CD4-positive, alpha-beta memory T cell (primary cell): ENCODE measurements at regions not wholly inside any gene's neighbourhood (a gene's known extent, or its start where the extent isn't known, plus 50 kb on each side); places are given as distances from the start of the nearest gene placed in this dataset.

ENCODE experiments used
- CTCF ChIA-PET: fragments of 350-600 bp; sonication (Branson Sonifier 250); formaldehyde crosslinking; loops from one replicate; lab custom pipeline; 2021; ENCODE audit warnings: inconsistent platforms; ENCODE audit not compliant: partially characterized antibody; lab: Charles Lee
- POLR2A ChIA-PET: fragments of 350-600 bp; sonication (Branson Sonifier 250); formaldehyde crosslinking; loops from one replicate; lab custom pipeline; 2021; ENCODE audit not compliant: partially characterized antibody; lab: Charles Lee
- DNase-seq, 5 donors: peaks; one replicate each; pipeline versions ENCODE4 v3.0.0 to v3.0.0-alpha.2; 2020 to 2022; ENCODE audit warnings: mixed read lengths in 1 of 5
- H3K27ac ChIP-seq: one replicate; pipeline ENCODE4 v1.7.0; 2013; ENCODE audit warnings: low read depth, low read length
- H3K27me3 ChIP-seq: 2 replicates; pipeline ENCODE4 v1.7.0; 2013; ENCODE audit warnings: mild to moderate bottlenecking, low read length, moderate library complexity; ENCODE audit not compliant: insufficient read depth
- H3K36me3 ChIP-seq: 2 replicates; pipeline ENCODE4 v1.7.0; 2013; ENCODE audit warnings: mild to moderate bottlenecking, low read length, moderate library complexity; ENCODE audit not compliant: insufficient read depth
- H3K4me1 ChIP-seq: 2 replicates; pipeline ENCODE4 v1.7.0; 2013; ENCODE audit warnings: mild to moderate bottlenecking, low read length, moderate library complexity; ENCODE audit not compliant: insufficient read depth
- H3K4me3 ChIP-seq, 2 donors: one replicate each; pipeline ENCODE4 v1.7.0; 2013; ENCODE audit warnings: low read length in 2 of 2, mild to moderate bottlenecking in 1 of 2
- H3K9me3 ChIP-seq, 2 donors: one replicate each; pipeline ENCODE4 v1.7.0; 2013; ENCODE audit warnings: low read length in 2 of 2, control low read depth in 1 of 2; ENCODE audit not compliant: control insufficient read depth in 1 of 2
- H3K27ac Mint-ChIP-seq, 7 donors: one replicate each; pipeline ENCODE4 v1.8.0; 2020 to 2021; ENCODE audit warnings: mixed read lengths in 7 of 7, mild to moderate bottlenecking in 6 of 7, inconsistent platforms in 3 of 7, moderate library complexity in 3 of 7
- H3K27me3 Mint-ChIP-seq, 2 donors: one replicate each; pipeline ENCODE4 v1.8.0; 2020 to 2021; ENCODE audit warnings: mixed read lengths in 2 of 2
- H3K36me3 Mint-ChIP-seq, 2 donors: one replicate each; pipeline ENCODE4 v1.8.0; 2020 to 2021; ENCODE audit warnings: mixed read lengths in 2 of 2, inconsistent platforms in 1 of 2, mild to moderate bottlenecking in 1 of 2
- H3K4me1 Mint-ChIP-seq, 4 donors: one replicate each; pipeline ENCODE4 v1.8.0; 2020 to 2021; ENCODE audit warnings: mixed read lengths in 4 of 4, mild to moderate bottlenecking in 1 of 4
- H3K4me3 Mint-ChIP-seq, 8 donors: one replicate each; pipeline ENCODE4 v1.8.0; 2020 to 2021; ENCODE audit warnings: mixed read lengths in 8 of 8, mild to moderate bottlenecking in 7 of 8, moderate library complexity in 6 of 8, inconsistent platforms in 3 of 8
- H3K9me3 Mint-ChIP-seq, 8 donors: one replicate each; pipeline ENCODE4 v1.8.0; 2020 to 2021; ENCODE audit warnings: mixed read lengths in 8 of 8, mild to moderate bottlenecking in 5 of 8, inconsistent platforms in 3 of 8, moderate library complexity in 1 of 8
- intact Hi-C: fragments of 100-400 bp; cut with micrococcal nuclease; formaldehyde crosslinking; loops from one replicate; pipeline ENCODE4 v1.15.1; 2023

- Histone ChIP-seq H3K9me3 (no peaks in the 10 kb centered on the region), H3K36me3 (no peaks in the 10 kb centered on the region), H3K4me3 (no peak overlapping the region), H3K4me1 (no peaks in the 10 kb centered on the region), H3K27me3 (no peaks in the 10 kb centered on the region), H3K27ac (no peak overlapping the region)
- Mint-ChIP-seq H3K4me3 (no peak overlapping the region), H3K9me3 (no peaks in the 10 kb centered on the region), H3K36me3 (no peaks in the 10 kb centered on the region), H3K27ac (no peak overlapping the region), H3K27me3 (peaks cover 12 to 23% of the 10 kb centered on the region in 2 donors), H3K4me1 (no peaks in the 10 kb centered on the region)
- intact Hi-C loops = no loop called here
- DNase-seq = no peak
- CTCF ChIA-PET = no interaction called here
- POLR2A ChIA-PET = no interaction called here
Observed at GRCh38 chr15:62920682-62921502, 121.7 kb upstream of the TPM1 start.

- POLR2A ChIA-PET = no interaction called here
- Histone ChIP-seq H3K36me3 (no peaks in the 10 kb centered on the region), H3K27ac (no peak overlapping the region), H3K4me1 (no peaks in the 10 kb centered on the region), H3K9me3 (no peaks in the 10 kb centered on the region), H3K4me3 (no peak overlapping the region), H3K27me3 (no peaks in the 10 kb centered on the region)
- no peaks in the 10 kb centered on the region for H3K36me3 Mint-ChIP-seq
- H3K4me3 Mint-ChIP-seq = no peak overlapping the region
- CTCF ChIA-PET = no interaction called here
- intact Hi-C loops = no loop called here
- H3K27ac Mint-ChIP-seq = no peak overlapping the region
- H3K9me3 Mint-ChIP-seq = no peaks in the 10 kb centered on the region
- no peak for DNase-seq
- H3K27me3 Mint-ChIP-seq = peaks cover 14 to 23% of the 10 kb centered on the region in 2 donors
- no peaks in the 10 kb centered on the region for H3K4me1 Mint-ChIP-seq
Observed at GRCh38 chr15:62922514-62922913, 120.0 kb upstream of the TPM1 start.

- ChIA-PET CTCF (no interaction called here), POLR2A (no interaction called here)
- H3K36me3 ChIP-seq = no peaks in the 10 kb centered on the region
- H3K27ac ChIP-seq = no peak overlapping the region
- H3K27me3 ChIP-seq = no peaks in the 10 kb centered on the region
- H3K9me3 ChIP-seq = no peaks in the 10 kb centered on the region
- DNase-seq = no peak
- Mint-ChIP-seq H3K4me3 (no peak overlapping the region), H3K27ac (no peak overlapping the region), H3K27me3 (peaks cover 18 to 19% of the 10 kb centered on the region in 2 donors), H3K9me3 (no peaks in the 10 kb centered on the region), H3K36me3 (no peaks in the 10 kb centered on the region), H3K4me1 (no peaks in the 10 kb centered on the region)
- H3K4me3 ChIP-seq = no peak overlapping the region
- no peaks in the 10 kb centered on the region for H3K4me1 ChIP-seq
- intact Hi-C loops = no loop called here
Observed at GRCh38 chr15:62925875-62926274, 116.7 kb upstream of the TPM1 start.

GRCh38 chr15:62927196-62927595 is 115.4 kb upstream of the TPM1 start:
- CTCF ChIA-PET = no interaction called here

GRCh38 chr15:62927836-62928235 is 114.7 kb upstream of the TPM1 start:
- H3K4me1 ChIP-seq = no peaks in the 10 kb centered on the region
- intact Hi-C loops = no loop called here
- H3K4me3 Mint-ChIP-seq = no peak overlapping the region
- H3K4me3 ChIP-seq = no peak overlapping the region
- peaks cover 19 to 21% of the 10 kb centered on the region in 2 donors for H3K27me3 Mint-ChIP-seq
- ChIA-PET POLR2A (no interaction called here), CTCF (no interaction called here)
- H3K27ac Mint-ChIP-seq = no peak overlapping the region
- H3K9me3 ChIP-seq = no peaks in the 10 kb centered on the region
- no peaks in the 10 kb centered on the region for H3K27me3 ChIP-seq
- no peaks in the 10 kb centered on the region for H3K4me1 Mint-ChIP-seq
- no peaks in the 10 kb centered on the region for H3K9me3 Mint-ChIP-seq
- H3K36me3 Mint-ChIP-seq = no peaks in the 10 kb centered on the region
- H3K36me3 ChIP-seq = no peaks in the 10 kb centered on the region
- H3K27ac ChIP-seq = no peak overlapping the region
- no peak for DNase-seq

More at GRCh38 chr15:62927196-62927595, 115.4 kb upstream of the TPM1 start:
- intact Hi-C loops = no loop called here
- POLR2A ChIA-PET = no interaction called here
- no peaks in the 10 kb centered on the region for H3K4me1 ChIP-seq
- no peaks in the 10 kb centered on the region for H3K9me3 ChIP-seq
- H3K27ac Mint-ChIP-seq = no peak overlapping the region
- no peak overlapping the region for H3K27ac ChIP-seq
- no peaks in the 10 kb centered on the region for H3K27me3 ChIP-seq
- no peaks in the 10 kb centered on the region for H3K36me3 ChIP-seq
- no peak for DNase-seq
- no peak overlapping the region for H3K4me3 Mint-ChIP-seq
- no peaks in the 10 kb centered on the region for H3K36me3 Mint-ChIP-seq
- peaks cover 16 to 21% of the 10 kb centered on the region in 2 donors for H3K27me3 Mint-ChIP-seq
- H3K9me3 Mint-ChIP-seq = no peaks in the 10 kb centered on the region
- H3K4me1 Mint-ChIP-seq = no peaks in the 10 kb centered on the region
- H3K4me3 ChIP-seq = no peak overlapping the region

GRCh38 chr15:62928242-62928999 is 114.1 kb upstream of the TPM1 start:
- H3K27ac ChIP-seq = no peak overlapping the region
- Mint-ChIP-seq H3K36me3 (no peaks in the 10 kb centered on the region), H3K27me3 (peaks cover 18 to 19% of the 10 kb centered on the region in 2 donors), H3K9me3 (no peaks in the 10 kb centered on the region), H3K4me1 (no peaks in the 10 kb centered on the region), H3K27ac (no peak overlapping the region), H3K4me3 (no peak overlapping the region)
- ChIA-PET CTCF (no interaction called here), POLR2A (no interaction called here)
- H3K36me3 ChIP-seq = no peaks in the 10 kb centered on the region
- intact Hi-C loops = no loop called here
- no peak for DNase-seq
- H3K27me3 ChIP-seq = no peaks in the 10 kb centered on the region
- H3K4me1 ChIP-seq = no peaks in the 10 kb centered on the region
- no peaks in the 10 kb centered on the region for H3K9me3 ChIP-seq
- H3K4me3 ChIP-seq = no peak overlapping the region

GRCh38 chr15:62929000-62929357 is 113.6 kb upstream of the TPM1 start:
- no peak overlapping the region for H3K4me3 ChIP-seq
- H3K27ac ChIP-seq = no peak overlapping the region
- POLR2A ChIA-PET = no interaction called here
- Mint-ChIP-seq H3K4me3 (no peak overlapping the region), H3K4me1 (no peaks in the 10 kb centered on the region), H3K36me3 (no peaks in the 10 kb centered on the region), H3K9me3 (no peaks in the 10 kb centered on the region), H3K27me3 (peaks cover 17 to 19% of the 10 kb centered on the region in 2 donors), H3K27ac (no peak overlapping the region)
- H3K27me3 ChIP-seq = no peaks in the 10 kb centered on the region
- no peaks in the 10 kb centered on the region for H3K36me3 ChIP-seq
- H3K9me3 ChIP-seq = no peaks in the 10 kb centered on the region
- CTCF ChIA-PET = no interaction called here
- no peaks in the 10 kb centered on the region for H3K4me1 ChIP-seq
- intact Hi-C loops = no loop called here
- DNase-seq = no peak
